ENCODE measurements at regions not wholly inside any gene's neighbourhood (a gene's known extent, or its start where the extent isn't known, plus 50 kb on each side); places are given as distances from the start of the nearest gene placed in this dataset.

DNA sequence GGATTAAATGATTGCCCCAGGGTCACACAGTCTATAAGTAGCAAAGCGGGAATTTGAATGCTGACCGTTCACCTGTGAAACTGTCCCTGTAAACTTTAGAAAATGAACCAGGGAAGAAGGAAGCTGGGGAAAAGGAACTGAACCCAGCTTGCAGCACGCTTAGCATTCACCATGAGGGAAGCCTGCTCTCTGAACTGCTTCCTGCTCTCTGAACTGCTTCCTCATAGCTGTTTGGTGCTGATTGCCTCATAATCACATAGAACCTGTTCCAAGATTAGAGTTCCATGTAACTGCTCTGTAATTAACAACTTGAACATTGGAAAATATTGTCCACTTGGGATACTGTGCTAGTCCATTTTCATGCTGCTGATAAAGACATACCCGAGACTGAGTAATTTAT is 1504.8 kb upstream of the TMEM132C start:
- TF ChIP-seq, protein P1, sequence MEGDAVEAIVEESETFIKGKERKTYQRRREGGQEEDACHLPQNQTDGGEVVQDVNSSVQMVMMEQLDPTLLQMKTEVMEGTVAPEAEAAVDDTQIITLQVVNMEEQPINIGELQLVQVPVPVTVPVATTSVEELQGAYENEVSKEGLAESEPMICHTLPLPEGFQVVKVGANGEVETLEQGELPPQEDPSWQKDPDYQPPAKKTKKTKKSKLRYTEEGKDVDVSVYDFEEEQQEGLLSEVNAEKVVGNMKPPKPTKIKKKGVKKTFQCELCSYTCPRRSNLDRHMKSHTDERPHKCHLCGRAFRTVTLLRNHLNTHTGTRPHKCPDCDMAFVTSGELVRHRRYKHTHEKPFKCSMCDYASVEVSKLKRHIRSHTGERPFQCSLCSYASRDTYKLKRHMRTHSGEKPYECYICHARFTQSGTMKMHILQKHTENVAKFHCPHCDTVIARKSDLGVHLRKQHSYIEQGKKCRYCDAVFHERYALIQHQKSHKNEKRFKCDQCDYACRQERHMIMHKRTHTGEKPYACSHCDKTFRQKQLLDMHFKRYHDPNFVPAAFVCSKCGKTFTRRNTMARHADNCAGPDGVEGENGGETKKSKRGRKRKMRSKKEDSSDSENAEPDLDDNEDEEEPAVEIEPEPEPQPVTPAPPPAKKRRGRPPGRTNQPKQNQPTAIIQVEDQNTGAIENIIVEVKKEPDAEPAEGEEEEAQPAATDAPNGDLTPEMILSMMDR (conservative IDR thresholded peaks at IDR 0.05 in 1 of 2, IDR thresholded peaks at IDR 0.05 in 1 of 2; ENCODE audit: extremely low read depth in 1 of 2, insufficient read depth in 1 of 2, low read depth in 1 of 2, low read length in 2 of 2), result no peak
- no peak for TF ChIP-seq EZH2 (IDR thresholded peaks at IDR 0.05; ENCODE audit: borderline replicate concordance, low read length)

All from mammary epithelial cell (primary cell).